ENCODE measurements at regions not wholly inside any gene's neighbourhood (a gene's known extent, or its start where the extent isn't known, plus 50 kb on each side); places are given as distances from the start of the nearest gene placed in this dataset.

DNA sequence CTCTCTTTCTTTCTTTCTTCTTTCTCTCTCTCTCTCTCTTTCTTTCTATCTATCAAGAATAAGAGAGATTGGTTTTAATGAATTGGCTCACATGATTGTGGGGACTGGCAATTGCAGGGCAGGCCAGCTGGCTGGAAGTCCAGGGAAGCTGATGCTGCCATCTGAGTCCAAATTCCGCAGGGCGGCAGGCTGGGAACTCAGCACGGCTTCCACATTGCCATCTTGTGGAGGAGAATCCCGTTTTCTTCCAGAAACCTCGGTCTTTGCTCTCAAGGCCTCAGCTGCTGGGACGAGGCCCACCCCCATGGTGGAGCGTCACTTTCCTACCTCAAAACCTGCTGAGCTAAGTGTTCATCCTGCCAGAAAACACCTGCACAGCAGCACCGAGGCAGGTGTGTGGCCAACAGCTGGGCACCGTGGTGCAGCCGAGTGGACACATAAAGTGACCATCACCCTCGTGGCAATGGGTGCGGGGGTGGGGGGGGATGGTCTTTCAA lies 58.8 kb upstream of the SLCO4A1 start:
- TF ChIP-seq CTCF (IDR thresholded peaks at IDR 0.05) (no peak), POLR2A (IDR thresholded peaks at IDR 0.05) (no peak)

Data from esophagus squamous epithelium (tissue), 4 donors.